Stimulated activated CD8-positive, alpha-beta memory T cell treated with anti-CD3 and anti-CD28 coated beads, Interleukin-4, amount 100 ng/mL, for 48 hours (primary cell): ENCODE measurements at regions not wholly inside any gene's neighbourhood (a gene's known extent, or its start where the extent isn't known, plus 50 kb on each side); places are given as distances from the start of the nearest gene placed in this dataset.
"Not testable (repeated sequence)": the region's sequence is repeated elsewhere in the genome, so short reads cannot be mapped to it uniquely, and the experiment has no call there.

Experiments used
- DNase-seq: peaks from one replicate; pipeline ENCODE4 v3.0.0-alpha.2; 2020

DNA sequence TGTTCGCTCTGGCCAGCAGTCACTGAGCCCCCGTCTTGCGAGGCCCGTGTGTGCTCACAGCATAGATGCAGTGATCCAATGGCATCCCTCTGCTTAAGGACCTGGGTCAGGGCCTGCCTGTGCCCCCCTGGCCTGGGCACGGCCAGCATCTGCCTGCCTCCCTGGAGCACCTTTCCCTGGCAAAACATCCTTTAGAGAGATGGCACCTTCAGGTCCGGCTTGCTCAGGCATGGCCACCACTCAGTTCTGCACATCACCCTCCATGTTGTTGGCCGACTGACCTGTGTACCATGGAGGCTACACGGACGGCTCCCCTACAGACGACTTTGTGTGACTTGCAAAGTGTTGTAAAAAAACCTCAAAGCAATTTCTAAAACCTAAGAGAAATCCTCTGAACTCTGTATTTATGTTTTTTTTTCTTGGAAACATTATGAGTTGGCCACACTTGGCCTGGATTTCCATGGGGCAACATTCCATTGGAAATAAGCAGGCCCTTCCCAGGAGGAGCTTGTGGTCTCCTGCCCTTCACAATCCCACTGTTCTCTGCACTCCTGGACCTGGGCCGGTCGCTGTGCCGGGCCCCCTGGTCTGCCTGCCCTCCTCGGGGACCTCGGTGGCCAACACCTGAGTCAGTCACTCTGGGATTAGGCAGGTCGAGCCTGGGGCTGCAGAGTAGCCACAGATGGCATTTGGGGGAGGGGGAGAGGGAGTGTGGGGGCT lies 592.4 kb downstream of the TBC1D22A start:
- no peak for DNase-seq

- no peak for DNase-seq
Observed at GRCh38 chr22:47352920-47353700, 590.7 kb downstream of the TBC1D22A start.

DNA sequence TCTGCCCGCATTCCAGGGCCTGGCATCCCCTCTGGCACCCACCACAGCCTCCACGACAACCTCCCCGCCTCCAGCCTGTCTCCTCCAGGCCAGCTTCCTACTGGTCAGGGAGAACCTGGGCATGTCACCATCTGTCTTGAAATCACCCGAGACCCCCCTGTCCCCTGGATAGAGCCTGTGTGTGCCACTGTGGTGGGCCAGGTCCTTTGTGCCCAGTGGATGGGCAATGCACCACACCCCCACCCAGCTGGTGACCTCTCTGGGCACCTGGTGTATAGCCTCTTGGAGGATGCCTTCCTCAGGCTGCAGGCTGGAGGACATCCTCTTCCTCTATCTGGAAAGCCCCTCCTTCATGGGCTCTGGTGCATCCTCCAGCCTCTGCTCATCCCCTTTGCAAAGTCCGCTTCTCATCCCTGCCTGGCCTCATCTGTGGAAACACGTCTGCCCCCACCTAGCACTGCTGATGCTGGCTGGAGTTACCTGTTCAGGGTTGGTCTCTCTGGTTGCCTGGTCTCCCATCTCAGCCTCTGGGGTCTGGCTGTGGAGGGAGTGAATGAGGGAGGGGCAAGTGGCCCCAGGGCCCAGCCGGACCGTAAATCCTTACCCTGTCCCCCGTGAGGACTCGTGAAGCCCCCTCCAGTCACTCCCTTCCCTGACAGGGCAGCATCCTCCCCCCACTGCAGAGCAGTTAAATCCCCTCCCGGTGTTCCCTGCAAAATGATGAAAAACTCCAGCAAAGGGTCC lies 589.6 kb downstream of the TBC1D22A start:
- no peak for DNase-seq

DNA sequence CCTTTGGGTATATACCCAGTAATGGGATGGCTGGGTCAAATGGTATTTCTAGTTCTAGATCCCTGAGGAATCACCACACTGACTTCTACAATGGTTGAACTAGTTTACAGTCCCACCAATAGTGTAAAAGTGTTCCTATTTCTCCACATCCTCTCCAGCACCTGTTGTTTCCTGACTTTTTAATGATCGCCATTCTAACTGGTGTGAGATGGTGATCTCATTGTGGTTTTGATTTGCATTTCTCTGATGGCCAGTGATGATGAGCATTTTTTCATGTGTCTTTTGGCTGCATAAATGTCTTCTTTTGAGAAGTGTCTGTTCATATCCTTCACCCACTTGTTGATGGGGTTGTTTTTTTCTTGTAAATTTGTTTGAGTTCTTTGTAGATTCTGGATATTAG lies 583.8 kb downstream of the TBC1D22A start:
- DNase-seq: not testable (repeated sequence)

- no peak for DNase-seq
Observed at GRCh38 chr22:47345025-47345424, 582.6 kb downstream of the TBC1D22A start.

- no peak for DNase-seq
Observed at GRCh38 chr22:47344414-47344813, 582.0 kb downstream of the TBC1D22A start.

DNA sequence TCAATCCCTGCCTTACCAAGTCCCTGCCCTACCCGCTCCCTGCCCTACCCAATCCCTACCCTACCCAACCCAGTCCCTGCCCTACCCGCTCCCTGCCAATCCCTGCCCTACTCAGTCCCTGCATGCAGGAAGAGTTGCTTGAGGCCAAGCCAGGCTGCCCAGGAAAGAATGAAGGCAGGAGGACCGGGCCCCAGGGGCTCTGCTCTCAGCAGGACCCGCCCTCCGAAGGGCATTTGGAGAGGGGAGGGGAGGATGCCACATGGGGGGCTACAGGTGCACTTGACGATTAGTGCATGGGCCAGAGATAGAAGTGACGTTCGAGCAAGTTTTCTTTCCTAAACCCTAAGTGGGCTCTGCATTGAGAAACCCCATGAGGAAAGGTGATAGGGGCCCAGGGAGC lies 581.2 kb downstream of the TBC1D22A start:
- DNase-seq: no peak

DNA sequence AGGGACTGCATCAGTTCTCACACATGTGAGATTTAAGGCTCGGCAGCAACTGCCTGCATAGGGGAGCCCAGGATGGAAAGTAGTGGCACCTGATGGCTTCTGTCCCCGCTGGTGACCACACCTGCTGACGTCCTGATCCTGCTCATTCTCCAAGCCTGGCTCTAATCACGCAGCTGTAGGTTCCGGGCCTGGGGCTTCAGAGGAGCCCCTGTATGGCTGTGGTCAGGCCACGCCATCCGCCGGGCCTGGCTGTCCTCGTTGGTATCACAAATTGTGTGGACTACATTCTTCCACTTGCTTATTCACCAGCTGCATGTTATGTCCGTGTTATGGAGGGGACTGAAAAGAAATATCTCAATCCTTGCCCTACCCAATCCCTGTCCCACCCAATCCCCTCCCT lies 580.0 kb downstream of the TBC1D22A start:
- DNase-seq: no peak

DNA sequence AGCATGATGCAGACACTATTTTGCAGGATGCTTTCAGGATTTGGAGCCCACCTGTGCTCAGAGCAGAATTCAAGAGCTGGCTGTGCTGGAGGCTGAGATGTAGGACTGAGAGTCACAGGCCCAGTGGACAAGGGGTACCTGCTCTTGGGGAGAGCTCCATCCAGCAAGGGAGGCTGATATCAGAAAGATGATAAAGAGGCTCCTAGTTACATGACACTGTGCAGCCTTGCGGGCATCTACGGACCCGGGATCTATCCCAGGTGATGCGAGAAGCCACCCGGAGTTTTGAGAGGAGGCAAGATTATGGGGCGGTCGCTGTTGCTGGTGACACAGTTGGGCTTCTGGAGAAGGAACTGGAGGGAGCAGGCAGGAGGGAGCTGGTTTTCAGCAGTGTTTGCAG lies 579.0 kb downstream of the TBC1D22A start:
- DNase-seq: no peak

DNA sequence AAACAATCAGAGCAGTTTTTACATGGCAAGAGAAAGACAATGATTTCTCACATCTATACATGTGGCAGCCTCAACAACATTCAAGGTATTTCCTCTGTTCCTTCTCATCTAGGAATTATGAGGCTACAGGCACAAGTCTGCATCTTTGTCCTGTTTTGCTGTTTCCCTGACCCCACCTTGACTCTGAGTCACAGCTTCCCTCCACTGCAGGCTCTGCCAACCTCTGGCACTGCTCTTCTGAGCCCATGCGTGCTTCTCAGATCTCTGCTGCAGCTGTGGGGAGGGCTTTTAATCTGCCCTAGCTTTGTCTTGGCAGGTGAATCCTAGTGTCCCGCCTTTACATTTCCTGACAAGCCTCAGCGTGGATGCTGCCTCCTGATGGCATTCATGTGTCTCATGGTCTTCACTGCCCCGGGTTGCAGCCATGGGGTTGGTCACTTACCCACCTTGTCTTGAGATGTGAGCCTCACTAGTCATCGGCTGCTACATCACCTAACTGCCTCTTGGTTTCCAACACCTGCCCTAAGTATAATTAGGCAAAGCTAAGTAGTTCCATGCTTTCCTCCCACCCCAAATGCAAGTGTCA lies 578.5 kb downstream of the TBC1D22A start:
- no peak for DNase-seq

DNA sequence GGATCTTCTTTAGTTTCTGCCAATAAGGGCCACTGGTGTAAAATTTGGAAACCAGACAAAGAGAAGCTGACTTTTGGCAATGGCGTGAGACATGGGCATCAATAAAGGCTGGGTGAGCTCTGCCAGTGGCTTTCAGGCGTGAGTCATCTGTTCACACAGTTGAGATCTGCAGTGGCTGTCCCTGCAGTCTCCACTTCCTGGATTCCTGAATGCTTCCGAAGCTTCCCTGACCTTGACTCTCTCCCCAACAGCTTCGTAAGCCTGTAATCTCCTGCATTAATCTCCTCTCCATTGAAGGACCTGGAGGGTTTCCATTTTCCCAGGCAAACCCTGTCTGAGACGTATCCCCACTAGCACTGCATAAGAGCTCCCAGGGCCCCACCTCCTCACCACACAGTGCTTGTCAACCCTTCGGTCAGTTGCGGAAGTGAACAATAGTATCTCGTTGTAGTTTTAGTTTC lies 574.7 kb downstream of the TBC1D22A start:
- DNase-seq: no peak

DNA sequence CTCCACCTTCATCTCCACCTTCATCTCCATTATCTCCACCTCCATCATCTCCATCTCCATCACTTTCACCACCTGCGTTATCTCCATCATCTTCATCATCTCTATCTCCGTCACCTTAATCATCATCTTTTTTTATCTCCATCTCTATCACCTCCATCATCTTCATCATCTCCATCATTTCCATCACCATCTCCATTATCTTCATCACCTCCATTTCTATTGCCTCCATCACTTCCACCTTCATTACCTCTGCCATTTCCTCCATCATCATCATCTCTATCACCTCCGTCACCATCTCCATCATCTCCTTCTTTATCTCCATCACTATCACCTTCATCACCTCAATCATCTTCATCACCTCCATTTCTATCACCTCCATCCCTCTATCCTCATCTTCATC lies 573.5 kb downstream of the TBC1D22A start:
- DNase-seq: no peak

DNA sequence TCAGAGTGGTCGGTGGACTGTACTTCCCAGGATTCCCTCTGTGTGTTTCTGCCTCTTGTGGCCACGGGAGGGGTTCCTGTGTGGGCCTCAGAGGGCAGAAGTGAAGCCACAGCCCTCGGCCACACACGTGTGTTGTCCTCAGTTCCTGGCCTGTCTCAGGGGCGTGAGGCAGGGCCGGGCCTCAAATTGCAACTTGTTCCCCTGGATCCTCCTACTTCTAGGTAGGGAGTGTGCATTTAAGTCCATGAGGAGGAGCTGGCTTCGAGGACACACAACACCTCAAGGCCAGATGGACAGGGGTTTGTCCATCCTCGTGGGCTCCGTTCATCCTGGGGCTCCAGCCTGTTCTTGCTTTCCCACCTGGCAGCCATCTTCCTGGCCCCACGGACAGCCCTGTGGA lies 573.0 kb downstream of the TBC1D22A start:
- DNase-seq: no peak

GRCh38 chr22:47334601-47335000 lies 572.2 kb downstream of the TBC1D22A start:
- DNase-seq: no peak

- no peak for DNase-seq
Observed at GRCh38 chr22:47333625-47334024, 571.2 kb downstream of the TBC1D22A start.

DNA sequence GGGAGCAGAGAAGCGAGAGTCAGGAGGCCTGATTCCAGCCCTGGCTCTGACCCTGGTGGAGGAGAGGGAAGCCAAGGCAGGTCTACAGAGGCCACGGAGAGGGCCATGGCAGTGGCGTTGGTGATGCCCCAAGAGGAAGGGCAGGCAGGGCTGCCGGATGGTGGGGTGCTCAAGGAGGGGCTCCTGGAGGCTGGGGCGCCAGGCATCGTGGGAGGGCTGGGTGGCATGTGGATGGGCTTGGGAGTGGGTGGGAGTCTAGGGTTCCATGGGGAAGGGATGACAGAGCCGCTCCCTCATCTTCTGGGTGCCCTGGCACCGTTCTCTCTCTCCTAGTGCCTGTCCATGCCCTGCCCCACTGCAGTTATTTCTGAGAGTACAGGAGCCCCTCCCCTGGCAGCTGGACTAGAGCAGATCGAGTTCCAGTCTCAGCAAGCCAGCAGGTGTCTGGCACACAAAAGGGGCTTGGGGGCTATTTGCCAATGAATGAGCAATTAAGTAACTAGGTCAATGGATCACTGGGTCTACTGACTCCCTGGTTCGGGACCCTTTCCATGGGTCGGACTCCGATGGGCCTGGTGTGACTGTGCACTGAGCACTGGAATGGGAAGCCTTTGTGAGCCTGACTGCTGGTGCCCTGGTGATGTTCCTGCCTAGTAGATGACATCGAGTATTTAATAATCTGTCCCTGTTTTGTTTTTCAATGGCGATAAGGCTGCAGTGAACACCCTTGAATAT lies 570.0 kb downstream of the TBC1D22A start:
- DNase-seq: no peak

- DNase-seq: no peak
Observed at GRCh38 chr22:47331750-47332149, 569.3 kb downstream of the TBC1D22A start.

GRCh38 chr22:47329727-47330650 lies 567.5 kb downstream of the TBC1D22A start:
- DNase-seq: no peak

- no peak for DNase-seq
Observed at GRCh38 chr22:47328550-47329243, 566.2 kb downstream of the TBC1D22A start.

GRCh38 chr22:47327241-47327640 lies 564.8 kb downstream of the TBC1D22A start:
- DNase-seq: no peak

GRCh38 chr22:47325249-47325648 lies 562.8 kb downstream of the TBC1D22A start:
- DNase-seq: no peak
